GM12874 (cell line): ENCODE measurements at regions not wholly inside any gene's neighbourhood (a gene's known extent, or its start where the extent isn't known, plus 50 kb on each side); places are given as distances from the start of the nearest gene placed in this dataset.

Source experiments
- CTCF ChIP-seq: IDR thresholded peaks from 2 replicates; pipeline ENCODE4 v1.5.1; 2011; ENCODE audit warnings: low read depth, mild to moderate bottlenecking, control low read depth, low read length, moderate library complexity; ENCODE audit not compliant: insufficient read depth

GRCh38 chr13:22693691-22694090 lies 487.1 kb upstream of the SGCG start:
- TF ChIP-seq CTCF, result no peak

- TF ChIP-seq CTCF, result no peak
Measured at GRCh38 chr13:22696433-22696832, 484.3 kb upstream of the SGCG start.

GRCh38 chr13:22698467-22698866 lies 482.3 kb upstream of the SGCG start:
- no peak for TF ChIP-seq CTCF

GRCh38 chr13:22700246-22700887 lies 480.4 kb upstream of the SGCG start:
- no peak for TF ChIP-seq CTCF

GRCh38 chr13:22703601-22704209 lies 477.1 kb upstream of the SGCG start:
- no peak for TF ChIP-seq CTCF

- TF ChIP-seq CTCF, result no peak
Measured at GRCh38 chr13:22707946-22708345, 472.8 kb upstream of the SGCG start.

GRCh38 chr13:22717036-22717435 lies 463.7 kb upstream of the SGCG start:
- TF ChIP-seq CTCF, result no peak
